ENCODE measurements at regions not wholly inside any gene's neighbourhood (a gene's known extent, or its start where the extent isn't known, plus 50 kb on each side); places are given as distances from the start of the nearest gene placed in this dataset.

GRCh38 chr10:2949221-2949947 lies 118.0 kb upstream of the PFKP start:
- Histone ChIP-seq H3K4me3 (no peak overlapping the region), H3K9me3 (replicated peaks in 1 of 11) (peaks cover 0 to 3% (median 0%) of the 10 kb centered on the region in 11 experiments; a peak in 1 of 22 replicates), H4K20me1 (no peaks in the 10 kb centered on the region), H3K36me3 (no peaks in the 10 kb centered on the region), H3K27ac (no peak overlapping the region), H3K4me2 (peak overlapping the region in 3 of 11 experiments; percentile 67 to 79 (median 72); a peak in 3 of 22 replicates), H3K9ac (no peak overlapping the region), H3K4me1 (peaks cover 0 to 24% (median 19%) of the 10 kb centered on the region in 10 experiments; a peak in 16 of 20 replicates), H3K27me3 (no peaks in the 10 kb centered on the region; a peak in 1 of 22 replicates)
- no peak for TF ChIP-seq Cebpa-rat (IDR thresholded peaks at IDR 0.05)

GRCh38 chr10:2948127-2948854 lies 119.1 kb upstream of the PFKP start:
- Histone ChIP-seq H3K4me2 (no peak overlapping the region), H3K36me3 (no peaks in the 10 kb centered on the region), H3K9ac (no peak overlapping the region), H4K20me1 (no peaks in the 10 kb centered on the region), H3K9me3 (replicated peaks in 1 of 11) (peaks cover 0 to 3% (median 0%) of the 10 kb centered on the region in 11 experiments; a peak in 1 of 22 replicates), H3K4me1 (peaks cover 0 to 24% (median 19%) of the 10 kb centered on the region in 10 experiments; a peak in 16 of 20 replicates), H3K27me3 (no peaks in the 10 kb centered on the region; a peak in 1 of 22 replicates), H3K27ac (no peak overlapping the region), H3K4me3 (no peak overlapping the region)
- TF ChIP-seq Cebpa-rat (IDR thresholded peaks at IDR 0.05), result no peak

GRCh38 chr10:2944788-2945187 lies 122.6 kb upstream of the PFKP start:
- H3K36me3 ChIP-seq, result no peaks in the 10 kb centered on the region
- TF ChIP-seq Cebpa-rat (IDR thresholded peaks at IDR 0.05), result no peak
- no peak overlapping the region for H3K27ac ChIP-seq
- no peaks in the 10 kb centered on the region for H3K27me3 ChIP-seq
- no peak overlapping the region for H3K4me3 ChIP-seq
- H3K4me1 ChIP-seq, result peaks cover 0 to 4% (median under 1%) of the 10 kb centered on the region in 10 experiments; a peak in 9 of 20 replicates
- H3K9ac ChIP-seq, result no peak overlapping the region
- no peaks in the 10 kb centered on the region for H4K20me1 ChIP-seq
- peaks cover 0 to 3% (median 0%) of the 10 kb centered on the region in 11 experiments; a peak in 1 of 22 replicates for H3K9me3 ChIP-seq (replicated peaks in 1 of 11)
- H3K4me2 ChIP-seq, result no peak overlapping the region

- Histone ChIP-seq H3K4me3 (no peak overlapping the region), H3K27me3 (no peaks in the 10 kb centered on the region), H3K9me3 (replicated peaks in 1 of 11) (peaks cover 0 to 3% (median 0%) of the 10 kb centered on the region in 11 experiments; a peak in 1 of 22 replicates), H3K27ac (no peak overlapping the region), H3K4me1 (no peaks in the 10 kb centered on the region), H3K4me2 (no peak overlapping the region), H3K36me3 (no peaks in the 10 kb centered on the region), H3K9ac (no peak overlapping the region), H4K20me1 (no peaks in the 10 kb centered on the region)
- no peak for TF ChIP-seq Cebpa-rat (IDR thresholded peaks at IDR 0.05)
Observed at GRCh38 chr10:2943932-2944614, 123.3 kb upstream of the PFKP start.

- Histone ChIP-seq H4K20me1 (no peaks in the 10 kb centered on the region), H3K9ac (no peak overlapping the region), H3K9me3 (replicated peaks in 1 of 11) (peaks cover 0 to 3% (median 0%) of the 10 kb centered on the region in 11 experiments; a peak in 1 of 22 replicates), H3K4me2 (no peak overlapping the region), H3K27ac (no peak overlapping the region), H3K27me3 (no peaks in the 10 kb centered on the region), H3K4me1 (no peaks in the 10 kb centered on the region), H3K4me3 (no peak overlapping the region), H3K36me3 (no peaks in the 10 kb centered on the region)
- no peak for TF ChIP-seq Cebpa-rat (IDR thresholded peaks at IDR 0.05)
Observed at GRCh38 chr10:2942938-2943337, 124.4 kb upstream of the PFKP start.

- Histone ChIP-seq H3K27ac (no peak overlapping the region), H3K36me3 (no peaks in the 10 kb centered on the region), H3K4me3 (no peak overlapping the region), H3K9me3 (replicated peaks in 1 of 11) (peaks cover 0 to 5% (median 0%) of the 10 kb centered on the region in 11 experiments; a peak in 1 of 22 replicates), H3K9ac (no peak overlapping the region), H4K20me1 (no peaks in the 10 kb centered on the region), H3K4me1 (peaks cover 9 to 26% (median 20%) of the 10 kb centered on the region in 10 experiments), H3K4me2 (no peak overlapping the region), H3K27me3 (no peaks in the 10 kb centered on the region)
- TF ChIP-seq Cebpa-rat (IDR thresholded peaks at IDR 0.05), result no peak
Observed at GRCh38 chr10:2938869-2939268, 128.5 kb upstream of the PFKP start.

- Histone ChIP-seq H3K27ac (no peak overlapping the region), H3K4me2 (0 out of 22 replicates have a peak overlapping the region, but pooled peaks of 1 of the 11 experiments have one; percentile 4), H3K4me1 (peaks cover 9 to 35% (median 27%) of the 10 kb centered on the region in 10 experiments), H3K36me3 (no peaks in the 10 kb centered on the region), H3K9me3 (replicated peaks in 1 of 11) (peaks cover 6 to 13% (median 8%) of the 10 kb centered on the region in 11 experiments), H3K9ac (no peak overlapping the region), H3K27me3 (no peaks in the 10 kb centered on the region), H4K20me1 (no peaks in the 10 kb centered on the region), H3K4me3 (no peak overlapping the region)
- TF ChIP-seq Cebpa-rat (IDR thresholded peaks at IDR 0.05), result no peak
Observed at GRCh38 chr10:2936816-2937215, 130.5 kb upstream of the PFKP start.

- H3K36me3 ChIP-seq, result no peaks in the 10 kb centered on the region
- H3K27me3 ChIP-seq, result no peaks in the 10 kb centered on the region
- H4K20me1 ChIP-seq, result no peaks in the 10 kb centered on the region
- peaks cover 9 to 35% (median 27%) of the 10 kb centered on the region in 10 experiments for H3K4me1 ChIP-seq
- H3K4me2 ChIP-seq, result peak overlapping the region; percentile 4 to 55 (median 30); a peak in 15 of 22 replicates
- TF ChIP-seq Cebpa-rat (IDR thresholded peaks at IDR 0.05), result no peak
- H3K27ac ChIP-seq, result no peak overlapping the region
- no peak overlapping the region for H3K4me3 ChIP-seq
- H3K9me3 ChIP-seq (replicated peaks in 1 of 11), result peaks cover 15 to 21% (median 17%) of the 10 kb centered on the region in 11 experiments
- no peak overlapping the region for H3K9ac ChIP-seq
Observed at GRCh38 chr10:2935647-2936386, 131.5 kb upstream of the PFKP start.

Data from BLaER1 treated with 17β-estradiol and CSF1 and Interleukin-3, amounts not matched to agents 10 nM and 100 nM (cell line).